ENCODE measurements at regions not wholly inside any gene's neighbourhood (a gene's known extent, or its start where the extent isn't known, plus 50 kb on each side); places are given as distances from the start of the nearest gene placed in this dataset.
"Not testable (repeated sequence)": the region's sequence is repeated elsewhere in the genome, so short reads cannot be mapped to it uniquely, and the experiment has no call there.

- CTCF ChIA-PET = interaction anchor here (0.6 to 1.1 kb wide), 2 partner anchors 14 to 208 kb away, joined by 3 read pairs; no protein-coding TSS in a partner anchor
- no peak for DNase-seq (ENCODE audit: unreplicated experiment)
Measured at GRCh38 chr5:96321345-96321744, 111.7 kb downstream of the PCSK1 start.

GRCh38 chr5:96320797-96321196, 112.3 kb downstream of the PCSK1 start:
- no peak overlapping the region for H3K27ac Mint-ChIP-seq (ENCODE audit: low read depth, unreplicated experiment)
- DNase-seq (ENCODE audit: unreplicated experiment) = no peak
- no peaks in the 10 kb centered on the region for H3K27me3 Mint-ChIP-seq (ENCODE audit: insufficient read depth, unreplicated experiment)
- intact Hi-C loops (cut with micrococcal nuclease) = loop anchor here (5.0 kb wide), 2 partner anchors 33 to 93 kb away; no protein-coding TSS in a partner anchor
- no peak overlapping the region for H3K4me3 Mint-ChIP-seq (ENCODE audit: unreplicated experiment)
- POLR2A ChIA-PET = interaction anchor here (0.6 kb wide), 1 partner anchor 9 kb away, joined by 3 read pairs; no protein-coding TSS in a partner anchor
- TF ChIP-seq CTCF (IDR thresholded peaks at IDR 0.05; ENCODE audit: unreplicated experiment) = no peak
- H3K9me3 Mint-ChIP-seq (ENCODE audit: unreplicated experiment) = peaks cover under 1% of the 10 kb centered on the region
- no peaks in the 10 kb centered on the region for H3K36me3 Mint-ChIP-seq (ENCODE audit: insufficient read depth, unreplicated experiment)
- CTCF ChIA-PET = interaction anchor here (0.6 to 1.1 kb wide), 2 partner anchors 168 to 208 kb away, joined by 3 to 4 read pairs; no protein-coding TSS in a partner anchor
- no TSS peak for BruUV-seq (replicated peaks)
- H3K4me1 Mint-ChIP-seq (ENCODE audit: insufficient read depth, unreplicated experiment) = peaks cover under 1% of the 10 kb centered on the region

More at GRCh38 chr5:96321345-96321744, 111.7 kb downstream of the PCSK1 start:
- no TSS peak for BruUV-seq (replicated peaks)
- POLR2A ChIA-PET = interaction anchor here (0.5 to 0.6 kb wide), 2 partner anchors 79 to 361 kb away, joined by 4 to 5 read pairs; no protein-coding TSS in a partner anchor
- TF ChIP-seq CTCF (IDR thresholded peaks at IDR 0.05; ENCODE audit: unreplicated experiment) = no peak
- Mint-ChIP-seq H3K36me3 (ENCODE audit: insufficient read depth, unreplicated experiment) (no peaks in the 10 kb centered on the region), H3K27me3 (ENCODE audit: insufficient read depth, unreplicated experiment) (no peaks in the 10 kb centered on the region), H3K4me3 (ENCODE audit: unreplicated experiment) (no peak overlapping the region), H3K9me3 (ENCODE audit: unreplicated experiment) (peaks cover 6% of the 10 kb centered on the region), H3K27ac (ENCODE audit: low read depth, unreplicated experiment) (no peak overlapping the region), H3K4me1 (ENCODE audit: insufficient read depth, unreplicated experiment) (peaks cover 5% of the 10 kb centered on the region)
- intact Hi-C loops (cut with micrococcal nuclease) = loop anchor here (5.0 kb wide), 2 partner anchors 34 to 94 kb away; no protein-coding TSS in a partner anchor

GRCh38 chr5:96319981-96320739, 112.9 kb downstream of the PCSK1 start:
- BruUV-seq (replicated peaks); DNase-seq (ENCODE audit: unreplicated experiment); H3K9me3 Mint-ChIP-seq (ENCODE audit: unreplicated experiment); H3K4me1 Mint-ChIP-seq (ENCODE audit: insufficient read depth, unreplicated experiment); H3K4me3 Mint-ChIP-seq (ENCODE audit: unreplicated experiment); H3K27me3 Mint-ChIP-seq (ENCODE audit: insufficient read depth, unreplicated experiment); H3K27ac Mint-ChIP-seq (ENCODE audit: low read depth, unreplicated experiment); H3K36me3 Mint-ChIP-seq (ENCODE audit: insufficient read depth, unreplicated experiment): not testable (repeated sequence)
- intact Hi-C loops (cut with micrococcal nuclease) = loop anchor here (5.0 kb wide), 2 partner anchors 33 to 93 kb away; no protein-coding TSS in a partner anchor
- ChIA-PET POLR2A (interaction anchor here (0.6 kb wide), 1 partner anchor 8 kb away, joined by 3 read pairs; no protein-coding TSS in a partner anchor), CTCF (interaction anchor here (0.6 to 1.1 kb wide), 2 partner anchors 11 to 168 kb away, joined by 3 to 4 read pairs; no protein-coding TSS in a partner anchor)

- BruUV-seq (replicated peaks) = no TSS peak
Measured at GRCh38 chr5:96318569-96319110, 114.4 kb downstream of the PCSK1 start.

More at GRCh38 chr5:96318569-96319110, 114.4 kb downstream of the PCSK1 start:
- intact Hi-C loops (cut with micrococcal nuclease) = no loop called here
- no peaks in the 10 kb centered on the region for H3K4me1 Mint-ChIP-seq (ENCODE audit: insufficient read depth, unreplicated experiment)
- no peak for TF ChIP-seq CTCF (IDR thresholded peaks at IDR 0.05; ENCODE audit: unreplicated experiment)
- no peaks in the 10 kb centered on the region for H3K27me3 Mint-ChIP-seq (ENCODE audit: insufficient read depth, unreplicated experiment)
- H3K4me3 Mint-ChIP-seq (ENCODE audit: unreplicated experiment) = no peak overlapping the region
- POLR2A ChIA-PET = no interaction called here
- H3K9me3 Mint-ChIP-seq (ENCODE audit: unreplicated experiment) = no peaks in the 10 kb centered on the region
- DNase-seq (ENCODE audit: unreplicated experiment) = no peak
- no peak overlapping the region for H3K27ac Mint-ChIP-seq (ENCODE audit: low read depth, unreplicated experiment)
- no peaks in the 10 kb centered on the region for H3K36me3 Mint-ChIP-seq (ENCODE audit: insufficient read depth, unreplicated experiment)
- CTCF ChIA-PET = interaction anchor here (0.9 kb wide), 1 partner anchor 61 kb away, joined by 3 read pairs; no protein-coding TSS in a partner anchor

Data from MCF 10A (cell line).